Loucy (cell line): ENCODE measurements at regions not wholly inside any gene's neighbourhood (a gene's known extent, or its start where the extent isn't known, plus 50 kb on each side); places are given as distances from the start of the nearest gene placed in this dataset.

ENCODE experiments used
- EZH2phosphoT487 ChIP-seq: fragments of 200-600 bp; IDR thresholded peaks from 2 replicates; pipeline ENCODE4 v1.6.1; 2018; ENCODE audit warnings: antibody characterized with exemption, mild to moderate bottlenecking, moderate library complexity, borderline replicate concordance
- TF ChIP-seq, protein P1 (sequence below): fragments of 200-600 bp; sonication (generic); conservative IDR thresholded peaks from 2 replicates; pipeline ENCODE4 v1.5.1; 2014; ENCODE audit warnings: mild to moderate bottlenecking, antibody characterized with exemption, low read length

DNA sequence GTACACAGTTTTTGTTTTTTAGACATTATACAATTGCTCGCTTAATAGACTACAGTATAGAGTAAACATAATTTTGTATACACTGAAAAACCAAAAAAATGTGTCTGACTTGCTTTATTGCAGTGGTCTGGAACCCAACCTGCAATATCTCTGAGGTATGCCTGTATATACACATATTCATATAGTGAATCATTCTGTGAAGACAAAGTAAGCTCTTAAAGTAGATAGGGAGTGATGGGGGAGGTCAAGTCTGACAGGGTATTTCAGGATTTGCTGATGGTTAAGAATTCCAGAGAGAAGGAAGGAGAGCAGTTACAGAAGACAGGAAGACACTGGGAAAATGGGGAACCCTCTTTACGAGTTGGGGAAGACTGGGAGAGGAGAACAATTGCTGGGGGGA, 417.9 kb downstream of the CD109 start:
- TF ChIP-seq, protein P1, sequence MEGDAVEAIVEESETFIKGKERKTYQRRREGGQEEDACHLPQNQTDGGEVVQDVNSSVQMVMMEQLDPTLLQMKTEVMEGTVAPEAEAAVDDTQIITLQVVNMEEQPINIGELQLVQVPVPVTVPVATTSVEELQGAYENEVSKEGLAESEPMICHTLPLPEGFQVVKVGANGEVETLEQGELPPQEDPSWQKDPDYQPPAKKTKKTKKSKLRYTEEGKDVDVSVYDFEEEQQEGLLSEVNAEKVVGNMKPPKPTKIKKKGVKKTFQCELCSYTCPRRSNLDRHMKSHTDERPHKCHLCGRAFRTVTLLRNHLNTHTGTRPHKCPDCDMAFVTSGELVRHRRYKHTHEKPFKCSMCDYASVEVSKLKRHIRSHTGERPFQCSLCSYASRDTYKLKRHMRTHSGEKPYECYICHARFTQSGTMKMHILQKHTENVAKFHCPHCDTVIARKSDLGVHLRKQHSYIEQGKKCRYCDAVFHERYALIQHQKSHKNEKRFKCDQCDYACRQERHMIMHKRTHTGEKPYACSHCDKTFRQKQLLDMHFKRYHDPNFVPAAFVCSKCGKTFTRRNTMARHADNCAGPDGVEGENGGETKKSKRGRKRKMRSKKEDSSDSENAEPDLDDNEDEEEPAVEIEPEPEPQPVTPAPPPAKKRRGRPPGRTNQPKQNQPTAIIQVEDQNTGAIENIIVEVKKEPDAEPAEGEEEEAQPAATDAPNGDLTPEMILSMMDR, result no peak
- no peak for TF ChIP-seq EZH2phosphoT487
